GM19328 (cell line): ENCODE measurements at regions not wholly inside any gene's neighbourhood (a gene's known extent, or its start where the extent isn't known, plus 50 kb on each side); places are given as distances from the start of the nearest gene placed in this dataset.
A peak's percentile ranks its signal among the peaks of the same experiment; 100 is the strongest.
"Not testable (repeated sequence)": the region's sequence is repeated elsewhere in the genome, so short reads cannot be mapped to it uniquely, and the experiment has no call there.

ENCODE experiments used
- ATAC-seq: cut with Tn5 transposase; IDR thresholded peaks from one replicate; pipeline ENCODE4 v1.9.1; 2021; ENCODE audit warnings: mild to moderate bottlenecking, moderate library complexity; ENCODE audit not compliant: unreplicated experiment

DNA sequence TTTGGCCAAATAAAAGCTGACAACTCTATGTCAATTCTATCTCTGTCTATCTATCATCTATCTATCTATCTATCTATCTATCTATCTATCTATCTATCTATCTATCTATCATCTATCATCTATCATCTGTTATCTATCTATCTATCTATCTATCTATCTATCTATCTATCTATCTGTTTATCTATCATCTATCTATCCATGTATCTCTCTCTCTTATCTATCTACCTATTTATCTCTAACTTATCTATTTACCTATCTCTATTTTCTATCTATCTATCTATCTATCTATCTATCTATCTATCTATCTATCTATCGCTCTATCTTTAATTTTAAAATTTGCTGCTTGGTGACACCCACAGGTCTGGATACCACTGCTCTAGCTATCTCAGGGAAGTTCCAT, 271.1 kb downstream of the VRK1 start:
- ATAC-seq = not testable (repeated sequence)

DNA sequence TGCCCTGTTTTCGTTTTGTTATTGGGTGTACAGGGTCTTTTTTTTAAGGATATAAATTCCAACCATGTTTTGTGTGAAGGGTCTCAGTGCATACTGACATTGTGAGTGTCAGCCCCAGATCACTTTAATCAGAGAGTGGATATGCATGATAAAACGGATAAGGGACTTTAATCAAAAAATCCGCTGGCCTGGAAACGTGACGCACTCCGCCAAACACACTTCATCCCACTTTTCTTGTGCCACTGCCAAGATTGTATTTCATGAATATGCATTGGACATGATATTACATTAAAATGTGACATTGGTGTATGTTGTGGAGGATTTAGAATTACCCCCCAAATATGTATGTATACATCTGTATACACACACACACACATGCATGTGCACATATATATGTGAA, 273.1 kb downstream of the VRK1 start:
- no peak for ATAC-seq

DNA sequence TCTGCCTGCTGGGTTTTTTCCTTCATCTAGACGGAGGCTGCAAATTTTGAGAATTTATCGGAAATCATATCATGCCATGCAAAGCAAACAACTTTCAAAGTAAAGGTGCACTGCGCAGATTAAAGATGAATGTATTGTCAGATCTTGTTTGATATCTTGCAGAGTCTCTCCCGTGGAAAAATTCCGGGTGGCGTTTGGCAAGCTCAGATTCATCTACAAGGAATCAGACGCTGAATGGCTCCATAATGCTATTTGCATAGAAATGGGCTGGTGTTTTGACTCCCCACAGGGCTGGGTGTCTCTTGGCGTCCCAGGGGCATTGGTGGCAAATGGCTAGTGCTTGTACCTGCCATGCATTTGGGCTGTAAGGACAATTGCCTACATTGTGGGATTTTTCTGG, 274.0 kb downstream of the VRK1 start:
- ATAC-seq = no peak

DNA sequence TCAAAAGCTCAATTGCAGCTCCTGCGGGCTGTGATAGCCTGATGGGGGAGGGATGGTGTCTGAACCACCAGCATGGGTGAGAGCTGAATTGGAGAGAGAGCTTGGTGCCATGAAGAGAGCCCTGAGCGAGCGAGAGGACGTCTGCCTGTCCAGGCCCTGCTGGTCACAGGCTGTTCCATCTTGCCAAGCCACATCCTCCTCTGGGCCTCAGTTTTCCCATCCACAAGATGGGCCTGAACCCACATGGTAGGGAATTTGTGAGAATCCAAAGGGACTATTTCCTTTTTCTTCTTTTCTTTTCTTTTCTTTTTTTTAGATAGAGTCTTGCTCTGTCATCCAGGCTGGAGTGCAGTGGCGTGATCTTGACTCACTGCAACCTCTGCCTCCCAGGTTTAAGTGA, 276.4 kb downstream of the VRK1 start:
- no peak for ATAC-seq

DNA sequence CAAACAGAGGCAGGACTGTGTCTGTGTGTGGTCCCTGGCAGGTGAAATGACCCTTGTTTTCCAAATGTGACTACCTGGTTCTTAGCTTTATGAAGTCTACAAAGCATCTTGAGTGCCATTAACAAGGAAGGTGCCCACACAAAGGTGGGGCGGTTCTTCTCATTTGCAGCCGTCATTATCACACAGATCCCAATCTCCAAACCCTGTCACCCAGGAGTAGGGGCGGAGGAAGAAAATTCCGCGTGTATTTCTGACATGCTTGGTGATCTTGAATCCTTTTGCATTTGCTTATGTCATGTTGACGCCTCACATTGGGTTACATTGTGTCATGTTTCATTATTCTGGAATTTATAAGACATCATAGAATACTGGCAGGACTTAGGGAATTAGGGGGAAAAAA, 277.3 kb downstream of the VRK1 start:
- ATAC-seq = no peak

DNA sequence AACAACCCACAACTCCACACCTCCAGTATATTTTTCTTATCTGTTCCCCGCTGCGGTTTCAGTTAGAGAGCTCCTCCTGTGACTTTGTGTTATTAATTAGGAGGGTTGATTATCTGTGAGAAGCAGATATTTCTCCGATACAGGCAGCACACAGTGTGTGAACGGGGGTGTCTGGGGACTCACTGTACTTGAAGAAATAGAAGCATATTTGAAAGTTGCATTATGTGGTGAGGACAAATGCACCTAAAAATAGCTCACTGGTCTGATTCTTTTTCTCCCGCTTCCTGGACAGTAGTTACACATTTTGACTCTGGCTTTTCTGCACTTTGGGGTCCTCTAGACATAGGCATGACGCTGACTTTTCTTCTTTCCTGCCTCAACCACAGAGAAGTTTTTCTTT, 277.7 kb downstream of the VRK1 start:
- no peak for ATAC-seq

DNA sequence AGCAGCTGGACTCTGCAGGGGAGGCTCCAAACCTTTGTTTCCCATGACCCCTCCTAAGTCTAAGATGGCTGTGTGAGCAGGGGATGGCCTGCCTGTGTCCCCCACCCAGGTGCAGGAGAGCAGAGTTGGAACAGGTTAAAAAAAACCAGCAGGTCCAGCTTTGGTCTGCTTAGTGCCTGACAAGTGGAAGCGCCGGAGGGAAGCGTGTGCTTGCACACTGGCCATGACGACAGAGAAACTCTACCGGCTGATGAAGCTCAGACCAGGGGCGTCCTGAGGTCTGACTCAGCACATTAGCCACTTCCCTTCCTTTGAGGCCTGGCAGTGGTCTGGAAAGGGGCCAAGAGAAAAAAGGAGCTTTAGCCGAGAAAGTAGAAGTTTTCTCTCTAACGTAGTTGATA, 280.1 kb downstream of the VRK1 start:
- no peak for ATAC-seq

DNA sequence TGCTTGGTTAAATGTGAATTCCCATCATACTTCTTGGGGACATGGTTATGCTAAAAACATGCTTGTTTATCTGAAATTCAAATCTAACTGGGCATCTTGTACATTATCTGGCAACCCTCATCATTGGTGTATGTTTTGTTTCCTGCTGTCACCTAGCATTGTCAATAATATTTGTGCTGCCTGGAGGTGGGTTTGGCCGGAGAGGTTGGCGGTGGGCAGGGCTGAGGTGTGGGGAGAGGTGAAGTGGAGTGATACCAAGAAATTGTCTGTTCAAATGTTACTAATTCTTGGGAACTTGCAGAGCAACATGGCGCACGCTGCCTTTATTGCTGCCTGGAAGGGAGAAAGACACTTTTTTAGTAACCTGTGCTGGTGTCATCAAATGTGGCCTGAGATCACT, 280.5 kb downstream of the VRK1 start:
- no peak for ATAC-seq

DNA sequence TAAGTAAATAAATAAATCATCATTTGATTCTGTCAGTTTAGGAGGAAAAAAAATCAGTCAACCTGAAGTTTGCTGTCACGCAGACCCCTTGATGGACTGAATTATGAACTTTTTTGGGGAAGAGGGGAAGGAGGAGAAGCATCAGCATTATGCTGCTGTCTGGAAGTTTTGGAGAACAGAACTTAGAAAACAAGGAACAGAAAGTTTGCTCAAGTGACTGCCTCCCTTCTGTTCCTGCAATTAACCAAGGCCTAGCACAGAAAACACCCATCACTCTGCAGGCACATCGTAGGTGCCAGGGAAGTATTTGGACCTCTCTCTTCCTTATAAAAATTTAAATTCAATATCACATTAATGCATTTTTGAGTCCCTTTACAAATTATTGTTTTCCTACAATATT, 283.8 kb downstream of the VRK1 start:
- ATAC-seq = no peak

DNA sequence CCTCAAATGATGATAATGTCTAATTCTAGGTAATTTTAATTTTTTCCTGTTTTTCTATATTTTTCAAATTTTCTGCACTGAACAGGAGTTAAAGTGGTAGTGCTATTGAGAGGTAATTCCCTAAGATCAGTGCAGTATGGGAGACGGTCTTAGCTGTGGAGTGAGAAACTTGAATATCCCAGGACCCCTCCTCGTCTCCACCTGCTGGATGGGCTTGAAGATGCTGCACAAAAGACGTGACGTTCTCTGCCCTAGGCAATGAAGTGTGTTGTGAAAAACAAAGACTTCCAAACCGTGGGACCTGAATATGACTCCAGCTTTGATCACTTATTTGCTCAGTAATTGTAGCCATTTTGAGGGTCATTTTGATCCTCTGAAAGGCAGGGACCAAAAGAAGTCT, 298.1 kb downstream of the VRK1 start:
- no peak for ATAC-seq

DNA sequence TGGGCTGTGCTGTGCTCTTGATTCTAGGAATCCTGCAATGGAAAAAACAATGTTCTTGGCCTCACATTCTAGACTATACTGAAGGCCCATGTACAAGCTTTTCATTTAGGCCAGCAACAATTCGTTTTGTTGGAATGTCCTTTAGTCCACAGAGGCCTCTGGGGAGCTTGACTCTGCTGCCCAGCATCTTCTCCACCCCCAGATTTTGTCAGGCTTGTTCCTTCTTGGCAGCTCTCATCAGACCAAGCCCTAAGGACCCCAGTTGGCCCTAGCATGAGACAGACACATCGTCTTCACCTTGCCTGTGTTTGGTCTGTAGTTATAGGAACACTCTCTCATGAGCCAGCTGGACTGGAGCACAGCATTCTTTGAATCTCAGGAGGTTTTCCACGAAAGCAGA, 300.1 kb downstream of the VRK1 start:
- ATAC-seq = no peak

DNA sequence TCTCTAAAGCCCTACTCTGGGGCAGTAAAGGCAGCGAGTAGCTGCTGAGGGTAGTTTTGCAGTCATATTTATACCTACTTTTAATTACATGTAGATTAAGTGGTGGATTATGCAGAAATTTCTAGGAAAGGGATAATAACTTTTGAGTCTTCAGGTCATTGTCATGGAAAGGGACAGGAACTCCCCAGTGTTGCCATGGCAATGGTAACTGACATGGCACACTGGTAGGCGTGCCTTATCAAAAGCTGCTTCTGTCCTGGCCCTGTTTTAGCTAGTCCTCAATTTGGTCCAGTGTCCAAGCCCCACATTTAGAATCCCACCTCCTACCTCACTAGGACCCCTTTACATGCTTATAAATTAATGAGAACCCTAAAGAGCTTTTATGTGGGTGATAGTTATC, 303.1 kb downstream of the VRK1 start:
- ATAC-seq = no peak

DNA sequence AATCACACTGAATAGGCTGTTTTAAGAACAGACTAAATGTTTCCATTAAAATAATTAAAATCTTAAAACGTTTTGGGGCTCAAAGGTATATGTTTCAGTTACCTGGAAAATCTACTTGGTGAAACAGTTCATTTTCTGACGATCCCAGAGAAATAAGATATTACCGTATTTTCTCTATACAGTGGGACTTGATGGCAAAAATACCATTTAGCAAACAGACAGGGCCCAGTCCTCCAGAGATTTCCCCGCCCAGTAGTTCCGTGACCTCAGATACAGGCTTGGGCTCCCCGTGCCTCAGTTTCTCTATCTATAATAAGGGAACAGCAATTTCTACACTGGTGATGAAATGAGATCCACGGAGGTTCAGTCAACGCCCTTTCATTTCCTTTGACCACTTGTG, 304.4 kb downstream of the VRK1 start:
- ATAC-seq = no peak

DNA sequence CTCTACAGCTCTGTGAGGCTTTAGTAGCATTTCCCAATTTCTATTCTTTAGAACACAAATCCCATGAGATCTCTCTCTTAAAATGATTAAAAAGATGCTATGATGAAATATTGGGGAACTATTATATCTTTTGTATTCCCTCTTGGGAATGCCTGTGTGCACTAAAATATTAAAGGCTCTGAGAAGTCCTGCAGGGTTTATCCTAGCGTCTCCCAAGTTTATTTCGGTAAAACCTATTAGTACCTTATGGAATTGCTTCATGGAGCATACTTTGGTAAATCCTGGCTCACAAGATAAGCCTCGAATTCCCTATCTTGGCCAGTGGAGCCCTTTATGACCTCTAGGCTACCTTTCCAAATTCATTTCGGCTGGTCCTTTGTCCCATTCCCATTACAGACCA, 306.8 kb downstream of the VRK1 start:
- no peak for ATAC-seq

DNA sequence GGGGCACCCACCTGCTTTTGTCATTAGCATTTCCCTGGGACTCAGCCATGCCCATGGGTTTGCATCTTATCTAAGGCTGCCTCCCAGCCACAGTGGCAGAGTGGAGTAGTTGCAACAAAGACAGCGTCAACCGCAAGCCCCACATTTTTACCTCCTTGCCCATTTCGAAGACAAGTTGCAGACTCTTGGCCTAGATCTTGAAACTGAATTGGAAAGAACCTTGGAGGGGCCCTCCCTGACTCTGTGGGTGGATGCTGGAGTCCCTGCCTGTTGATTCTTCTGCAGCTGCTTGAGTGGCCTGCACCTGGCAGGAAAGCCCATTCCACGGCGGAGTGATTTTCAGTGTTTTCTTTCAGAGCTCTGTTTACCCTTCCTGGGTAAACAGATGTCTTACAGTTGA, 309.0 kb downstream of the VRK1 start:
- no peak for ATAC-seq

DNA sequence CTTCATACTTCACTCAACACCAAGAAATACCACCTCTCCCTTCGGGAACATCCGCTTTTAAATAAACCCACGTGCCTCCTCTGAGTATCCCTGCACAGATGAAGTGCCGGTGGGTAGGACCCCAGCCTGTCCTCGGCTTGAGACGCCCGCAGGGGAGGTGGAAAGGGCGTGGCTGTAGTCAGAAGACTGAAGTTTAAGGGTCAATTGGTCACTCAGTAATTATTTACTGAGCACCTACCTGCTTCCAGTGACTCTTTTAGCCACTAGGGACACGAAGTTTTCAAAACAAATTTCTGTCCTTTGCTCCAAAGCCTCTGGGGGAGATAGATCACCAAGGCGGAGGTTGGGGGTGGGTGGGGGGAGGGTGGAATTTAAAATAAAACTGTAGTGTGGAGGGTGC, 309.4 kb downstream of the VRK1 start:
- no peak for ATAC-seq

DNA sequence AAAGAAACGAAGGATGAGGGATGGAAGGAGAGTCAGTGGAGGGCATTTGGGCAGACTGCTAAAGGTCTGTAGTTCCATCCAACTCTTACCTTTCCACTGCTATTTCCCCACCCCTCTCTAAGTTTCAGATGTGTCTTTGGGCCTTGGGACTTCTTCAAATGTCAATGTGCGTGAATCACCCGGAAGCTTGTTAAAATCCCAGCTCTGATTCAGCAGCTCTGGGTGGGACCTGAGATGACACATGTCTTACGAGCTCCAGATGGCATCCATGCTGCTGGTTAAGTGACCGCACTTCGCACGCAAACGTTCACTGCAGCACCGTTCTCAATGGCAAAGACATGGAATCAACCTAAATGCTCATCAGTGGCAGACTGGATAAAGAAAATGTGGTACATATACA, 309.9 kb downstream of the VRK1 start:
- no peak for ATAC-seq

DNA sequence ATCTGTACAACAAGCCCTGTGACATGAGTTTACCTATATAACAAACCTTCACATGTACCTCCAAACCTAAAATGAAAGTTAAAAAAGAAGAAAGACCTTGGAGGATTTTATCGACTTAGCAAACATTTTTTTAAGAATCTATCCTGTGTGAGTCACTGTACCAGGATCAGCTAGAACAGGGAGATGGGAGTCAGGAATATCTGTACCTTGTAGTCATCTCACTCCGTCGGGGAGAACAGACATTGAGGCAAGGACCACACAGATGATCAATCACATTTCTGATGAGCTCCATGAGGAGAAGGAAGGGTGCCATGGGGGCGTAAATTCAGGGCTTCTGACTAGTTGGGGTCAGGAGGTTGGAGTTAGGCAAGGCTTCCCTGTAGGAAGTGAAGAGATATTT, 310.6 kb downstream of the VRK1 start:
- no peak for ATAC-seq

DNA sequence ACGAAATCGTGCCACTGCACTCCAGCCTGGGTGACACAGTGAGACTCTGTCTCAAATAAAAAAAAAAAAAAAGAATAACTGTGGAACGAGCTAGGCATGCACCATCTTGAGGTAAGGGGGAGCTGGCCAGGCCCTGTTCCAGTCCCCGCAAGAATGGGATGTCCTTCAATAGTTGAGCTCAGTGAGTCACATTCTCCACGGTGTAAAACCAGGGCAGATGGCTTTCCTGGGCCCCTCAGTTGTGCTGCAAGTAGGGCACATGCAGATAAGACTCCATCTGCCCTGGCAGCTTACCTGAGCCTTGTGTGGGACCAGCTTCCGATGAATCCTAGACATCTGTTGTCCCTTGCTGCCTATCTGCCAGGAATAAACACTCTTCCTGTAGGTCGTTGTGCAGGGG, 312.1 kb downstream of the VRK1 start:
- no peak for ATAC-seq

DNA sequence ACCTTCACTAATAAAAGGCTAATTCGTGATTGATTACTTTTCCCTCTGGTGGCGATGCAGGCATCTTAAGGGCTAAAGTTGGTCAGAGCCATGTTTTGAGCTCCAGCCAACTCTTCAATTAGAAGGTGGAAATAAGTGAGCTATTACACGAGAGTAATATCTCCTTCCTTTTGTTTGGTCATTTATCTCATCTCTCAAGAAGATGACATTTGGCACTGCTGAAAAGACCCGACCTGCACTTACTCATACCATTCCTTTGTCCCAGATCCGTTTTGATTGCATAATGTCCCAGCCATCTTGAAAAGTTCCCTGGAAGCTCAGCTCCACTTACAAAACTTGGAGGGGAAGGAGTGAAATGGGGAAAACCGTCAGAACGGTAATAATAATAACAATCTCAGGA, 316.2 kb downstream of the VRK1 start:
- ATAC-seq = no peak

DNA sequence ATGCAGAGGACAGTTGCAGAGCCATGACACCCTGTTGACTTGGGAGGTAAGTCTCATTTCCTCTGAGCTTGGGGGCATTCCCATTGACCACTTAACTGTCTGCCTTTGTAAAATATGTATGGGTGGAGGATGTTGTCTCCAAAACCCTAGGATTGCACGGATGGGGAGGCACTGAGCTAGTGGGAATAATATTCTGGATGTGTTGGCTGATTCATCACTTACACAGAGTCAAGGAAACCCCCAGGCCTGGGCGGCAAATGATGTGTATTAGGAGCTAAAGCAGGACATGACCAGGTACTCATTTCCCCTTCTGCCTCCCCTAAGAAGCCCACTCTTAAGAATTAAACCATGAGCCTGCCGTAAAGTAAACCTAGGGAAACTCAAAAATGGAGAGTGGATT, 319.4 kb downstream of the VRK1 start:
- ATAC-seq = no peak

DNA sequence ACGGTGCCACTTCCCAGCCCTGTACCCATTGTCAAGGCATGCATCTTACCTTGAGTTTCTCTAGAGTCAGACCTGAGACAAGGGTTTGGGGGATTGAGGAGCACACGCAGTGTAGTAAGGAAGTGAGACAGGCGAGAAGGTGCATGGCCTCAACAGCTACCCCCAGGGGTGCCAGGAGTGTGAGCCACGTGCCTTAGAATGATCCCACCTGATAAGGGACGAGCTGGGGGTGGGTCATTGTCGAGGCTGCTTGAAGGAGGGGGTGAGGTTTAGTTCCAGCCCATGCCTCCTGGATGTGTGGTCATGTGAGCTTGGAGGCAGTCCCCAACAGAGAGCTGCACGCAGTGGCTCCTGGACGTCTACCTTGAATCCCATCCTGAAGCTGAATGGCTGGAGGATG, 320.5 kb downstream of the VRK1 start:
- no peak for ATAC-seq

DNA sequence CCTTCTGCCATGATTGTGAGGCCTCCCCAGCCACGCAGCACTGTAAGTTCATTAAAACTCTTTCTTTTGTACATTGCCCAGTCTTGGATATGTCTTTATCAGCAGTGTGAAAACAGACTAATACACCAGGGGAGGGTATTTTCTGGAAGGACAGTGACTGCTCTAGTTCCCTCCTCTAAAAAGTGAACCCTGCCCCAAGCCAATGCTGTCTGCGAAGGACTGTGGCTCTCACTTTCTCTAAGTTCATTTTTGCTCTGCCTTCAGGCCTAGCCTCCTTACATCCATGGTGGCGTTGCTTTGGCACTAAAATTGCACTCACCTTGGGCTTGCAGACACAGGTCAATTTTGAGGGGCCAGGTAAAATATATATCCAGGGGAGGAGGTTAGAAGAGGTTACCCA, 323.0 kb downstream of the VRK1 start:
- no peak for ATAC-seq

DNA sequence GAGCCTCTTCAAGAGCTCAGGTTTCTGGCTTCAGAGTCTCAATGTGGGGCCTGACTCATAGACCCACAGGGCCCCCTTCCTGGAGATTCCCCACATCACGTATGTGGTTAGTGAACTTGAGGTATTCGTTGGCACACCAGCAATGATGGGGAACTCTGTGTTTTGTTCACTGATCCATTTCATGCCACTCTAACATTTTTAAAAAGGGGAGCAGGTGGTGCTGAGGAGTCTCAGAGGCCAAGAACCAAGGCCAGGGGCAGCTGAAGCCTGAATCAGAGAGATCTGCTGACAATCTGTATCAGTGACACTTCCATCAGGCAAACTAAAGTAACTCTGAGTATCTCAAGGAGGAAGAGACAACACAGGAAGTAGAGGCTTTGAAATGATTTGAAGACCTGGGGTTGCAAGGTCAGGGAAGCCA, 323.4 kb downstream of the VRK1 start:
- peak; percentile 46 for ATAC-seq
